GM23338 (cell line): ENCODE measurements at regions not wholly inside any gene's neighbourhood (a gene's known extent, or its start where the extent isn't known, plus 50 kb on each side); places are given as distances from the start of the nearest gene placed in this dataset.

Source experiments
- ATAC-seq: fragments of 200-7000 bp; cut with Tn5 transposase; 3 replicates; pipeline ENCODE4 v1.9.1; 2020
- DNase-seq: peaks from one replicate; pipeline ENCODE4 v3.0.0-alpha.2; 2015; ENCODE audit warnings: low spot score
- H2AFZ ChIP-seq: fragments of 200-600 bp; sonication (generic); 2 replicates; pipeline ENCODE4 v1.8.0; 2016; ENCODE audit warnings: antibody characterized with exemption, mild to moderate bottlenecking, moderate library complexity
- H3F3A ChIP-seq: fragments of 200-600 bp; sonication (generic); replicated peaks from 2 replicates; pipeline ENCODE4 v1.8.0; 2017; ENCODE audit warnings: antibody characterized with exemption, mixed run types, low read depth
- H3K27ac ChIP-seq: fragments of 200-600 bp; sonication (generic); 2 replicates; pipeline ENCODE4 v1.6.1; 2016; ENCODE audit warnings: low read depth
- H3K27me3 ChIP-seq: fragments of 200-600 bp; sonication (generic); 2 replicates; pipeline ENCODE4 v1.8.0; 2016; ENCODE audit warnings: mild to moderate bottlenecking, mixed run types, moderate library complexity; ENCODE audit not compliant: insufficient read depth
- H3K36me3 ChIP-seq: fragments of 200-600 bp; sonication (generic); 2 replicates; pipeline ENCODE4 v1.8.0; 2016; ENCODE audit warnings: mild to moderate bottlenecking; ENCODE audit not compliant: insufficient read depth
- H3K4me1 ChIP-seq: fragments of 200-600 bp; sonication (generic); 2 replicates; pipeline ENCODE4 v1.8.0; 2016; ENCODE audit warnings: mild to moderate bottlenecking, moderate library complexity; ENCODE audit not compliant: insufficient read depth
- H3K4me2 ChIP-seq: fragments of 200-600 bp; sonication (generic); 2 replicates; pipeline ENCODE4 v1.7.1; 2017; ENCODE audit warnings: mixed run types
- H3K4me3 ChIP-seq: fragments of 200-600 bp; sonication (generic); 2 replicates; pipeline ENCODE4 v1.6.1; 2016; ENCODE audit warnings: mixed run types
- H3K79me2 ChIP-seq: fragments of 200-600 bp; sonication (generic); replicated peaks from 2 replicates; pipeline ENCODE4 v1.8.0; 2017; ENCODE audit warnings: mild to moderate bottlenecking; ENCODE audit not compliant: insufficient read depth
- H3K9me2 ChIP-seq: fragments of 200-600 bp; sonication (generic); 2 replicates; pipeline ENCODE4 v1.8.0; 2017; ENCODE audit not compliant: insufficient read depth
- H4K20me1 ChIP-seq: fragments of 200-600 bp; sonication (generic); replicated peaks from 2 replicates; pipeline ENCODE4 v1.8.0; 2017; ENCODE audit warnings: mild to moderate bottlenecking; ENCODE audit not compliant: insufficient read depth
- H3K27ac Mint-ChIP-seq: 2 replicates; pipeline ENCODE4 v1.8.0; 2020; ENCODE audit warnings: inconsistent platforms, mild to moderate bottlenecking, moderate library complexity, mixed read lengths
- H3K27me3 Mint-ChIP-seq: 3 replicates; pipeline ENCODE4 v1.8.0; 2022; ENCODE audit warnings: low read depth, mild to moderate bottlenecking, moderate library complexity, mixed read lengths, inconsistent platforms; ENCODE audit not compliant: insufficient read depth, poor library complexity
- H3K36me3 Mint-ChIP-seq: 3 replicates; pipeline ENCODE4 v1.8.0; 2021; ENCODE audit warnings: low read depth, mild to moderate bottlenecking, inconsistent platforms, moderate library complexity, mixed read lengths
- H3K4me1 Mint-ChIP-seq: 3 replicates; pipeline ENCODE4 v1.8.0; 2020; ENCODE audit warnings: mild to moderate bottlenecking, inconsistent platforms, mixed read lengths
- H3K4me3 Mint-ChIP-seq: 3 replicates; pipeline ENCODE4 v1.8.0; 2021; ENCODE audit warnings: moderate library complexity, mild to moderate bottlenecking, inconsistent platforms, mixed read lengths
- H3K9me3 Mint-ChIP-seq: 3 replicates; pipeline ENCODE4 v1.8.0; 2020; ENCODE audit warnings: moderate library complexity, mild to moderate bottlenecking, inconsistent platforms, mixed read lengths
- CREB1 ChIP-seq: fragments of 250-450 bp; sonication (Bioruptor Pico); IDR thresholded peaks from 2 replicates; pipeline ENCODE4 v1.5.0; 2020; ENCODE audit warnings: low read depth, mild to moderate bottlenecking, moderate library complexity
- EZH2 ChIP-seq: fragments of 200-600 bp; sonication (generic); IDR thresholded peaks from one replicate; pipeline ENCODE4 v1.8.0; 2017; ENCODE audit warnings: antibody characterized with exemption, mild to moderate bottlenecking, low read depth; ENCODE audit not compliant: unreplicated experiment
- JUNB ChIP-seq: IDR thresholded peaks from one replicate; pipeline ENCODE4 v1.6.1; 2016; ENCODE audit warnings: antibody characterized with exemption; ENCODE audit not compliant: unreplicated experiment
- NANOG ChIP-seq: IDR thresholded peaks from 2 replicates; pipeline ENCODE4 v1.6.1; 2016; ENCODE audit warnings: antibody characterized with exemption, borderline replicate concordance
- POLR2AphosphoS5 ChIP-seq: IDR thresholded peaks from 2 replicates; pipeline ENCODE4 v1.6.1; 2016; ENCODE audit warnings: antibody characterized with exemption, low read depth
- STAT1 ChIP-seq: IDR thresholded peaks from one replicate; pipeline ENCODE4 v1.6.1; 2016; ENCODE audit warnings: antibody characterized with exemption; ENCODE audit not compliant: unreplicated experiment
- ZNF462 ChIP-seq: fragments of 250-450 bp; sonication (Bioruptor Pico); IDR thresholded peaks from 2 replicates; pipeline ENCODE4 v1.5.0; 2020; ENCODE audit warnings: mild to moderate bottlenecking, moderate library complexity

GRCh38 chr1:168470901-168471431 is 72.8 kb downstream of the XCL2 start:
- Histone ChIP-seq H3K4me2 (no peak overlapping the region), H3K4me1 (0 out of 2 replicates have a peak, but pooled peaks cover 5% of the 10 kb centered on the region), H4K20me1 (no peaks in the 10 kb centered on the region), H3K27me3 (no peaks in the 10 kb centered on the region), H3F3A (no peaks in the 10 kb centered on the region), H3K36me3 (no peaks in the 10 kb centered on the region; the same call in 1 of the 2 replicates), H3K79me2 (no peaks in the 10 kb centered on the region), H3K9me2 (peaks cover 7% of the 10 kb centered on the region; the same call in 1 of the 2 replicates), H2AFZ (no peak overlapping the region), H3K4me3 (no peak overlapping the region), H3K27ac (peak overlapping the region; percentile 71; the same call in 1 of the 2 replicates)
- ATAC-seq (no peak; the same call in 2 of the 3 replicates), DNase-seq (no peak)
- Mint-ChIP-seq H3K9me3 (peaks cover 24% of the 10 kb centered on the region), H3K27ac (no peak overlapping the region), H3K36me3 (peaks cover 16% of the 10 kb centered on the region), H3K4me3 (no peak overlapping the region), H3K4me1 (peaks cover 11% of the 10 kb centered on the region; the same call in 2 of the 3 replicates), H3K27me3 (peaks cover 6% of the 10 kb centered on the region)
- TF ChIP-seq STAT1 (no peak), CREB1 (CRISPR knock-in tag) (no peak), ZNF462 (no peak), EZH2 (no peak)

DNA sequence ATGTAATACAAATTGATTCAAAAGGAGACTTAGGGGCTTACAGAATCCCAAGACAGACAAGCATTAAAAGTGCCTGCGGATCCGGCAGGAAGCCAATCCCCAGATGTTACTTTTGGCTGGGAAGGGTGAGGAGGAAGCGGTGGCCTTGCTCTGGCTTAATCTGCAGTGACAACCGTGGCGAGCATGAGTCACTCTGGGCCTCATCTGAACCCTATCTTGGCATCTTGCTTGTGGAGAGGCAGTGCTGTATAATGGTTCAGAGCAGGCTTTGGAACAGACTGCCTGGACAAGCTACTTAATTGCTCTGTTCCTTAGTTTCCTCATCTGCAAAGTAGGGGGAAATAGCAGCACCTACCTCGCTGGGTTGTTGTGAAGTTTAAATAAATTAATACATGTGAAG is 74.1 kb downstream of the XCL2 start:
- no peak overlapping the region for H3K4me3 Mint-ChIP-seq
- ATAC-seq (no peak), DNase-seq (no peak)
- H3F3A ChIP-seq, result no peaks in the 10 kb centered on the region
- no peak overlapping the region for H2AFZ ChIP-seq
- peaks cover 11% of the 10 kb centered on the region; the same call in 2 of the 3 replicates for H3K4me1 Mint-ChIP-seq
- no peak overlapping the region for H3K4me2 ChIP-seq
- H3K9me3 Mint-ChIP-seq, result peaks cover 16% of the 10 kb centered on the region
- no peaks in the 10 kb centered on the region for H4K20me1 ChIP-seq
- peaks cover 4% of the 10 kb centered on the region; the same call in 1 of the 2 replicates for H3K9me2 ChIP-seq
- no peak overlapping the region for H3K27ac ChIP-seq
- no peak overlapping the region for H3K4me3 ChIP-seq
- no peak overlapping the region for H3K27ac Mint-ChIP-seq
- H3K36me3 ChIP-seq, result no peaks in the 10 kb centered on the region; the same call in 1 of the 2 replicates
- no peaks in the 10 kb centered on the region for H3K27me3 ChIP-seq
- peaks cover 8% of the 10 kb centered on the region for H3K36me3 Mint-ChIP-seq
- H3K79me2 ChIP-seq, result no peaks in the 10 kb centered on the region
- 0 out of 2 replicates have a peak, but pooled peaks cover 5% of the 10 kb centered on the region for H3K4me1 ChIP-seq
- peaks cover 6% of the 10 kb centered on the region for H3K27me3 Mint-ChIP-seq
- no peak for TF ChIP-seq POLR2AphosphoS5
- TF ChIP-seq EZH2, result no peak
- TF ChIP-seq STAT1, result no peak
- TF ChIP-seq JUNB, result no peak
- TF ChIP-seq NANOG, result no peak
- no peak for TF ChIP-seq CREB1 (CRISPR knock-in tag)
